Liver (tissue), 8 donors: ENCODE measurements at regions not wholly inside any gene's neighbourhood (a gene's known extent, or its start where the extent isn't known, plus 50 kb on each side); places are given as distances from the start of the nearest gene placed in this dataset.

ENCODE experiments used
- DNase-seq: peaks from one replicate; pipeline ENCODE4 v3.0.0-alpha.2; 2017; ENCODE audit warnings: low spot score
- H3K27ac ChIP-seq, 2 donors: one replicate each; pipeline ENCODE4 v1.7.0; 2013; ENCODE audit warnings: inconsistent platforms in 2 of 2, low read length in 2 of 2, control low read depth in 1 of 2, low read depth in 1 of 2, mild to moderate bottlenecking in 1 of 2
- H3K27me3 ChIP-seq, 4 donors: one replicate each; pipeline versions ENCODE4 v1.6.1 to v1.7.0; 2013; ENCODE audit warnings: low read length in 3 of 4, inconsistent platforms in 1 of 4, mild to moderate bottlenecking in 1 of 4, moderate library complexity in 1 of 4; ENCODE audit not compliant: control insufficient read depth in 4 of 4, insufficient read depth in 4 of 4
- H3K36me3 ChIP-seq, 4 donors: one replicate each; pipeline versions ENCODE4 v1.6.1 to v1.7.0; 2013; ENCODE audit warnings: low read length in 3 of 4, mild to moderate bottlenecking in 3 of 4, low read depth in 1 of 4, moderate library complexity in 1 of 4; ENCODE audit not compliant: control insufficient read depth in 4 of 4, insufficient read depth in 3 of 4
- H3K4me1 ChIP-seq, 4 donors: one replicate each; pipeline versions ENCODE4 v1.6.1 to v1.7.0; 2013; ENCODE audit warnings: low read length in 3 of 4, mild to moderate bottlenecking in 3 of 4, moderate library complexity in 1 of 4; ENCODE audit not compliant: control insufficient read depth in 4 of 4, insufficient read depth in 4 of 4
- H3K4me3 ChIP-seq, 3 donors: one replicate each; pipeline versions ENCODE4 v1.6.1 to v1.7.0; 2013; ENCODE audit warnings: low read length in 3 of 3, control low read depth in 1 of 3, low read depth in 1 of 3, mild to moderate bottlenecking in 1 of 3
- H3K9ac ChIP-seq, 2 donors: one replicate each; pipeline ENCODE4 v1.7.0; 2013; ENCODE audit warnings: low read length in 2 of 2, mild to moderate bottlenecking in 2 of 2, moderate library complexity in 2 of 2, control low read depth in 1 of 2, low read depth in 1 of 2
- H3K9me3 ChIP-seq, 4 donors: one replicate each; pipeline versions ENCODE4 v1.6.1 to v1.7.0; 2013; ENCODE audit warnings: low read length in 3 of 4; ENCODE audit not compliant: control insufficient read depth in 4 of 4
- EGR1 ChIP-seq, 2 donors: IDR thresholded peaks; 2 replicates each; pipeline ENCODE4 v1.6.1; 2016 to 2018; ENCODE audit warnings: antibody characterized with exemption in 2 of 2, low read depth in 2 of 2
- FOXA1 ChIP-seq: IDR thresholded peaks from 2 replicates; pipeline ENCODE4 v1.6.1; 2016; ENCODE audit warnings: antibody characterized with exemption
- FOXA2 ChIP-seq: IDR thresholded peaks from 2 replicates; pipeline ENCODE4 v1.6.1; 2016; ENCODE audit warnings: antibody characterized with exemption
- GABPA ChIP-seq, 2 donors: IDR thresholded peaks in 1 of 2; conservative IDR thresholded peaks in 1 of 2; 2 replicates each; pipeline ENCODE4 v1.6.1; 2016; ENCODE audit warnings: antibody characterized with exemption in 2 of 2, mild to moderate bottlenecking in 1 of 2, moderate library complexity in 1 of 2
- HNF4A ChIP-seq, 2 donors: conservative IDR thresholded peaks; 2 replicates each; pipeline ENCODE4 v1.6.1; 2016; ENCODE audit warnings: antibody characterized with exemption in 2 of 2, mild to moderate bottlenecking in 2 of 2
- HNF4G ChIP-seq: IDR thresholded peaks from 2 replicates; pipeline ENCODE4 v1.6.1; 2016; ENCODE audit warnings: antibody characterized with exemption
- JUND ChIP-seq, 2 donors: IDR thresholded peaks; 2 replicates each; pipeline ENCODE4 v1.6.1; 2016; ENCODE audit warnings: antibody characterized with exemption in 2 of 2
- NR2F2 ChIP-seq: IDR thresholded peaks from 2 replicates; pipeline ENCODE4 v1.6.1; 2016; ENCODE audit warnings: antibody characterized with exemption
- RAD21 ChIP-seq, 2 donors: IDR thresholded peaks; 2 replicates each; pipeline ENCODE4 v1.6.1; 2016; ENCODE audit warnings: antibody characterized with exemption in 2 of 2, mild to moderate bottlenecking in 2 of 2
- RXRA ChIP-seq, 2 donors: IDR thresholded peaks; 2 replicates each; pipeline ENCODE4 v1.6.1; 2017 to 2018; ENCODE audit warnings: antibody characterized with exemption in 2 of 2, mild to moderate bottlenecking in 1 of 2
- SP1 ChIP-seq: IDR thresholded peaks from 2 replicates; pipeline ENCODE4 v1.6.1; 2018; ENCODE audit warnings: antibody characterized with exemption, mild to moderate bottlenecking
- TAF1 ChIP-seq: conservative IDR thresholded peaks from 2 replicates; pipeline ENCODE4 v1.6.1; 2016; ENCODE audit warnings: antibody characterized with exemption, mild to moderate bottlenecking
- YY1 ChIP-seq: IDR thresholded peaks from 2 replicates; pipeline ENCODE4 v1.6.1; 2016; ENCODE audit warnings: antibody characterized with exemption, mild to moderate bottlenecking
- WGBS: extraction: QIAGEN DNeasy Blood & Tissue Kit; methylation state at CpG from one replicate; pipeline ENCODE4 v1.1.7; 2013; 5-methylcytosine and 5-hydroxymethylcytosine counted together
- TF ChIP-seq, protein P1 (sequence below): IDR thresholded peaks from 2 replicates; pipeline ENCODE4 v1.6.1; 2016; ENCODE audit warnings: antibody characterized with exemption
- TF ChIP-seq, protein P2 (sequence below): IDR thresholded peaks from 2 replicates; pipeline ENCODE4 v1.6.1; 2016; ENCODE audit warnings: antibody characterized with exemption, mild to moderate bottlenecking
- TF ChIP-seq, protein P3 (sequence below): fragments of 150-350 bp; IDR thresholded peaks from 2 replicates; pipeline ENCODE4 v1.5.1; 2017; ENCODE audit warnings: improper control_type of control experiment, low read depth, low read length; ENCODE audit not compliant: missing input control
- TF ChIP-seq, protein P4 (sequence below): IDR thresholded peaks from 2 replicates; pipeline ENCODE4 v1.6.1; 2016; ENCODE audit warnings: antibody characterized with exemption
- donor health status: healthy.
- donor health status: healthy.
- donor health status: healthy.
- donor health status: healthy.
- donor health status: healthy.

DNA sequence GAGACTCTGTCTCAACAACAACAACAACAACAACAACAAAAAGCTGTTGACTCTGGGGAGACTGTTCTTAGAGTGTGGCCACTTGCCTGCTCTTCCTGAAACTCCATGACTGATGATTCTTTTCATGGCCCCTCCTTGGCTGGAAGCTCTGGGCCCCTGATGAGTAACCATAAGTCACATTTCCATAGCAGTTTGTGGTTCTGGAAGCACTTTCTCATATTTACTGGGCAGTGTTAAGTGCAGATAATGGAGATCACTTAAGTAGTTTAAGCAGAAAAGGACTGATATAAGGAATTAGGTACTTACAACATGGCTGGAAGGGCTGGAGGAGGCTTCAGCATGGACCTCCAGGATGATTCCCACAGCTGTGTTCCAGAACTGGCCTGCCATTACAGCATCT is 147.3 kb upstream of the DLX2 start:
- no peaks in the 10 kb centered on the region for H3K36me3 ChIP-seq
- no peaks in the 10 kb centered on the region for H3K27me3 ChIP-seq
- no peak for DNase-seq
- no peak overlapping the region for H3K9ac ChIP-seq
- H3K4me1 ChIP-seq = peaks cover 0 to 1% (median 0%) of the 10 kb centered on the region in 4 donors
- no peak overlapping the region for H3K27ac ChIP-seq
- no peak overlapping the region for H3K4me3 ChIP-seq
- H3K9me3 ChIP-seq = no peaks in the 10 kb centered on the region
- TF ChIP-seq SP1 (no peak), TAF1 (no peak), NR2F2 (no peak), GABPA (IDR thresholded peaks at IDR 0.05 in 1 of 2, conservative IDR thresholded peaks at IDR 0.05 in 1 of 2) (no peak), JUND (IDR thresholded peaks at IDR 0.05) (no peak), FOXA2 (no peak), HNF4G (no peak), RXRA (IDR thresholded peaks at IDR 0.05) (no peak)
- TF ChIP-seq, protein P1, sequence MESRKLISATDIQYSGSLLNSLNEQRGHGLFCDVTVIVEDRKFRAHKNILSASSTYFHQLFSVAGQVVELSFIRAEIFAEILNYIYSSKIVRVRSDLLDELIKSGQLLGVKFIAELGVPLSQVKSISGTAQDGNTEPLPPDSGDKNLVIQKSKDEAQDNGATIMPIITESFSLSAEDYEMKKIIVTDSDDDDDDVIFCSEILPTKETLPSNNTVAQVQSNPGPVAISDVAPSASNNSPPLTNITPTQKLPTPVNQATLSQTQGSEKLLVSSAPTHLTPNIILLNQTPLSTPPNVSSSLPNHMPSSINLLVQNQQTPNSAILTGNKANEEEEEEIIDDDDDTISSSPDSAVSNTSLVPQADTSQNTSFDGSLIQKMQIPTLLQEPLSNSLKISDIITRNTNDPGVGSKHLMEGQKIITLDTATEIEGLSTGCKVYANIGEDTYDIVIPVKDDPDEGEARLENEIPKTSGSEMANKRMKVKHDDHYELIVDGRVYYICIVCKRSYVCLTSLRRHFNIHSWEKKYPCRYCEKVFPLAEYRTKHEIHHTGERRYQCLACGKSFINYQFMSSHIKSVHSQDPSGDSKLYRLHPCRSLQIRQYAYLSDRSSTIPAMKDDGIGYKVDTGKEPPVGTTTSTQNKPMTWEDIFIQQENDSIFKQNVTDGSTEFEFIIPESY = no peak
- TF ChIP-seq, protein P2, sequence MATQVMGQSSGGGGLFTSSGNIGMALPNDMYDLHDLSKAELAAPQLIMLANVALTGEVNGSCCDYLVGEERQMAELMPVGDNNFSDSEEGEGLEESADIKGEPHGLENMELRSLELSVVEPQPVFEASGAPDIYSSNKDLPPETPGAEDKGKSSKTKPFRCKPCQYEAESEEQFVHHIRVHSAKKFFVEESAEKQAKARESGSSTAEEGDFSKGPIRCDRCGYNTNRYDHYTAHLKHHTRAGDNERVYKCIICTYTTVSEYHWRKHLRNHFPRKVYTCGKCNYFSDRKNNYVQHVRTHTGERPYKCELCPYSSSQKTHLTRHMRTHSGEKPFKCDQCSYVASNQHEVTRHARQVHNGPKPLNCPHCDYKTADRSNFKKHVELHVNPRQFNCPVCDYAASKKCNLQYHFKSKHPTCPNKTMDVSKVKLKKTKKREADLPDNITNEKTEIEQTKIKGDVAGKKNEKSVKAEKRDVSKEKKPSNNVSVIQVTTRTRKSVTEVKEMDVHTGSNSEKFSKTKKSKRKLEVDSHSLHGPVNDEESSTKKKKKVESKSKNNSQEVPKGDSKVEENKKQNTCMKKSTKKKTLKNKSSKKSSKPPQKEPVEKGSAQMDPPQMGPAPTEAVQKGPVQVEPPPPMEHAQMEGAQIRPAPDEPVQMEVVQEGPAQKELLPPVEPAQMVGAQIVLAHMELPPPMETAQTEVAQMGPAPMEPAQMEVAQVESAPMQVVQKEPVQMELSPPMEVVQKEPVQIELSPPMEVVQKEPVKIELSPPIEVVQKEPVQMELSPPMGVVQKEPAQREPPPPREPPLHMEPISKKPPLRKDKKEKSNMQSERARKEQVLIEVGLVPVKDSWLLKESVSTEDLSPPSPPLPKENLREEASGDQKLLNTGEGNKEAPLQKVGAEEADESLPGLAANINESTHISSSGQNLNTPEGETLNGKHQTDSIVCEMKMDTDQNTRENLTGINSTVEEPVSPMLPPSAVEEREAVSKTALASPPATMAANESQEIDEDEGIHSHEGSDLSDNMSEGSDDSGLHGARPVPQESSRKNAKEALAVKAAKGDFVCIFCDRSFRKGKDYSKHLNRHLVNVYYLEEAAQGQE = no peak
- TF ChIP-seq, protein P3, sequence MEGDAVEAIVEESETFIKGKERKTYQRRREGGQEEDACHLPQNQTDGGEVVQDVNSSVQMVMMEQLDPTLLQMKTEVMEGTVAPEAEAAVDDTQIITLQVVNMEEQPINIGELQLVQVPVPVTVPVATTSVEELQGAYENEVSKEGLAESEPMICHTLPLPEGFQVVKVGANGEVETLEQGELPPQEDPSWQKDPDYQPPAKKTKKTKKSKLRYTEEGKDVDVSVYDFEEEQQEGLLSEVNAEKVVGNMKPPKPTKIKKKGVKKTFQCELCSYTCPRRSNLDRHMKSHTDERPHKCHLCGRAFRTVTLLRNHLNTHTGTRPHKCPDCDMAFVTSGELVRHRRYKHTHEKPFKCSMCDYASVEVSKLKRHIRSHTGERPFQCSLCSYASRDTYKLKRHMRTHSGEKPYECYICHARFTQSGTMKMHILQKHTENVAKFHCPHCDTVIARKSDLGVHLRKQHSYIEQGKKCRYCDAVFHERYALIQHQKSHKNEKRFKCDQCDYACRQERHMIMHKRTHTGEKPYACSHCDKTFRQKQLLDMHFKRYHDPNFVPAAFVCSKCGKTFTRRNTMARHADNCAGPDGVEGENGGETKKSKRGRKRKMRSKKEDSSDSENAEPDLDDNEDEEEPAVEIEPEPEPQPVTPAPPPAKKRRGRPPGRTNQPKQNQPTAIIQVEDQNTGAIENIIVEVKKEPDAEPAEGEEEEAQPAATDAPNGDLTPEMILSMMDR = no peak
- TF ChIP-seq, protein P4, sequence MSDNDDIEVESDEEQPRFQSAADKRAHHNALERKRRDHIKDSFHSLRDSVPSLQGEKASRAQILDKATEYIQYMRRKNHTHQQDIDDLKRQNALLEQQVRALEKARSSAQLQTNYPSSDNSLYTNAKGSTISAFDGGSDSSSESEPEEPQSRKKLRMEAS = no peak

DNA sequence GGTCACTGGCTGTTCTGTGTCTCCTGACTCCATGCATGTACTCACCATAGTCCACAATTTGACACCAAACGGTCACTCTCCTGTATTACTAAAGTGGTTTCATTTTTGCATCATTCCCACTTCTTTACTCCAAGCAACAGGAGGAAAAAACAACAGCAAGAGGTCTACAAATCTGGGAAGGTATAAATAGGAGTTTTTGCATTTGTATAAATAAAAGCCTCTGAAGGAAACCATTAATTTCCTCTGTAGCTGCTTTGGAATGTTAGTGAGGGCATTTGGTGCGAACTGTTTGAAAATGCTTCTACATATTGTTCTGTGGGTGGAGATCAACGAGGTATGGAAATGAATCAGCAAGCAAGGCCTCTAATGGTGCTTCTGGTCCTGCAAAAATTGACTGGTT is 148.5 kb upstream of the DLX2 start:
- DNase-seq = no peak
- H3K4me1 ChIP-seq = peaks cover 0 to 1% (median 0%) of the 10 kb centered on the region in 4 donors
- no peaks in the 10 kb centered on the region for H3K36me3 ChIP-seq
- H3K9me3 ChIP-seq = no peaks in the 10 kb centered on the region
- WGBS = 65% methylated on average over 3 of the region's 3 CpGs
- no peak overlapping the region for H3K9ac ChIP-seq
- no peak overlapping the region for H3K4me3 ChIP-seq
- H3K27ac ChIP-seq = no peak overlapping the region
- no peaks in the 10 kb centered on the region for H3K27me3 ChIP-seq
- no peak for TF ChIP-seq GABPA (IDR thresholded peaks at IDR 0.05 in 1 of 2, conservative IDR thresholded peaks at IDR 0.05 in 1 of 2)
- TF ChIP-seq HNF4A (conservative IDR thresholded peaks at IDR 0.05) = no peak
- TF ChIP-seq SP1 = no peak
- TF ChIP-seq, protein P1 = no peak
- TF ChIP-seq, protein P2 = no peak
- TF ChIP-seq JUND (IDR thresholded peaks at IDR 0.05) = no peak
- no peak for TF ChIP-seq HNF4G
- TF ChIP-seq FOXA2 = no peak
- no peak for TF ChIP-seq YY1
- TF ChIP-seq FOXA1 = no peak
- TF ChIP-seq NR2F2 = no peak
- no peak for TF ChIP-seq RAD21 (IDR thresholded peaks at IDR 0.05)
- TF ChIP-seq EGR1 (IDR thresholded peaks at IDR 0.05; ENCODE audit: low read depth in 2 of 2) = no peak
- TF ChIP-seq TAF1 = no peak
- no peak for TF ChIP-seq RXRA (IDR thresholded peaks at IDR 0.05)
